Heart left ventricle (tissue), 13 donors: ENCODE measurements at regions not wholly inside any gene's neighbourhood (a gene's known extent, or its start where the extent isn't known, plus 50 kb on each side); places are given as distances from the start of the nearest gene placed in this dataset.

Experiments used
- CTCF ChIP-seq, 12 donors: fragments of 200-600 bp; sonication (generic) in 4 of 12; IDR thresholded peaks; one replicate each; pipeline versions ENCODE4 v1.5.0 to v1.8.0; 2018 to 2022; ENCODE audit warnings: antibody characterized with exemption in 12 of 12, mild to moderate bottlenecking in 5 of 12
- POLR2A ChIP-seq, 2 donors: fragments of 450-650 bp; IDR thresholded peaks; one replicate each; pipeline ENCODE4 v1.6.1; 2017; ENCODE audit warnings: antibody characterized with exemption in 2 of 2, mild to moderate bottlenecking in 2 of 2, moderate library complexity in 2 of 2
- donor health status: ischemic (EF 13 %, LVEDD 7.1; RV severe dilation, severe dysfunction).
- donor health status: DM: no; HTN: yes; CAD: no.
- donor health status: DM: no; HTN: no; CAD: no.
- donor health status: ischemic (EF 25% LVEDD 6.9; RV normal size, moderate dysfunction).
- donor health status: ischemic (EF 25% LVEDD 5.7; RV mildly dilated, moderate dysfunction).
- donor health status: ischemic (EF 35%, LVEDD 5.7; RV mildly dilated, moderate dysfunction).
- donor health status: nonischemic (EF 11% LVEDD 7.7; RV severe dilation, severe dysfunction).
- donor health status: DM: yes; HTN: yes; CAD: no.
- donor health status: PGD.
- donor health status: ischemic (EF 29% LVEDD 5.4; RV normal size, mild dysfunction).
- donor health status: nonischemic (EF 23%, LVEDD 6.1; RV moderate dilation, normal function).

DNA sequence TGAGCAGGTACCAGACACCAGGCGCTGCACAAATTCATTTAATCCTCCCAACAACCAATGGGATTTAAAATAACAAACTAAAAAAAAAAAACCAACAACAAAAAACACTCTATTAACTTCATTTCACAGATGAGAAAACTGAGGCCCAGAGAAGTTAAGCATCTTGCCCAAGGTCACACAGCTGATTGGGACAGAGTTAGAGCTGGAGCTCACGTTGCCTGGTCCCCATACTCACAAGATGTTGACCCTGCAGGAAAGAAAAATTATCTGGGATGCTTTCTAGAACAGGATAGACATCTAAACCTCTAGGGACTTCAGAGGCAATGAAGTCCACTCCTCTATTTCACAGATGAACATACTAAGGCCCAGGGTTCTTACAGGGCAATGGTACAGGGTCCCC, 175.3 kb downstream of the PSMG1 start:
- TF ChIP-seq CTCF (IDR thresholded peaks at IDR 0.05): no peak
- no peak for TF ChIP-seq POLR2A (IDR thresholded peaks at IDR 0.05)
